Activated naive CD8-positive, alpha-beta T cell treated with anti-CD3 and anti-CD28 coated beads, Interleukin-2, amount 50 U/mL, for 24 hours (primary cell): ENCODE measurements at regions not wholly inside any gene's neighbourhood (a gene's known extent, or its start where the extent isn't known, plus 50 kb on each side); places are given as distances from the start of the nearest gene placed in this dataset.
"Not testable (repeated sequence)": the region's sequence is repeated elsewhere in the genome, so short reads cannot be mapped to it uniquely, and the experiment has no call there.

ENCODE experiments used
- ATAC-seq: fragments of 150-1000 bp; cut with Tn5 transposase; one replicate; pipeline ENCODE4 v1.10.0; 2021
- DNase-seq: peaks from one replicate; pipeline ENCODE4 v3.0.0; 2021
- H3K27ac Mint-ChIP-seq: one replicate; pipeline ENCODE4 v1.8.0; 2021; ENCODE audit warnings: mild to moderate bottlenecking, mixed read lengths
- H3K27me3 Mint-ChIP-seq: one replicate; pipeline ENCODE4 v1.8.0; 2021; ENCODE audit warnings: mixed read lengths
- H3K36me3 Mint-ChIP-seq: one replicate; pipeline ENCODE4 v1.8.0; 2021; ENCODE audit warnings: low read depth, mixed read lengths
- H3K4me1 Mint-ChIP-seq: one replicate; pipeline ENCODE4 v1.8.0; 2021; ENCODE audit warnings: mixed read lengths
- H3K4me3 Mint-ChIP-seq: one replicate; pipeline ENCODE4 v1.8.0; 2021; ENCODE audit warnings: mild to moderate bottlenecking, moderate library complexity, mixed read lengths
- H3K9me3 Mint-ChIP-seq: one replicate; pipeline ENCODE4 v1.8.0; 2021; ENCODE audit warnings: mixed read lengths

DNA sequence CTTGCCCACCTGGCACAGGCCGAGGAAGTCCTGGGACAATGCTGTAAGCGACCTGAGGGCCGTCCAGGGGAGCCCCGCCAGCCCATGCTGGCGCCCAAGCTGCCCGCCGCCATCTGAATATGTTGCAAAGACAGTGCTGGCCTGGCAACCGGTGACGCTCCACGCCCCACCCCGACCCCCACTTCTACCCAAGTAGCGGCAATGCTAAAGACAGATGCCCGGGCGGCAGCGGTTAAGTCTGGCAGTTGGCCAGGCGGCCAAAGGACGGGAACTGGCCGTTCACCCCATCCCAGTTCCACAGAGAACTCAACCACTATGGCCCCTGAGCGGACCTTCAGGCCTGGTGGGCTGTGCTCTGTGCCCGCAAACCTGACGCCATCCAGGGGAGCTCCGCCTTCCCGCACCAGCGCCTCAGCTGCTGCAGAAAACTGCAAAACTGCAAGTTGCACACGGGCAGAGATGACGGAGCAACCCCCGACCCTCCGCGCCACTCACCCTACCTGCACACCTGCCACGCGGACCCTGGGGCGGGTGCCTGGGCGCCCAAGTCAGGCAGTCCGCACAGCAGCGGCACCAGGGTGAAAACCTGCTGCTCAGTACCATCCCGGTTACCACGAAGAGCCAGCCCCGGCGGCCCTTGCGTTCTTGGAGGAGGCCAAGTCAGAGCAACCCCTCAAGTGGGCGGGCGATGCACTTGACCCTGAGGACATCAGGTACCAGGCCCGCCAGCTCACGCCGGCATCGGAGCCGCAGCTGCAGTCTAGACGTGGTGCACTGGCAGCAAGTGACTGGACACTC is 667.6 kb downstream of the SPATA31A6 start:
- not testable (repeated sequence) for H3K27me3 Mint-ChIP-seq, DNase-seq, H3K4me3 Mint-ChIP-seq, H3K9me3 Mint-ChIP-seq, H3K4me1 Mint-ChIP-seq, H3K36me3 Mint-ChIP-seq, H3K27ac Mint-ChIP-seq, ATAC-seq

DNA sequence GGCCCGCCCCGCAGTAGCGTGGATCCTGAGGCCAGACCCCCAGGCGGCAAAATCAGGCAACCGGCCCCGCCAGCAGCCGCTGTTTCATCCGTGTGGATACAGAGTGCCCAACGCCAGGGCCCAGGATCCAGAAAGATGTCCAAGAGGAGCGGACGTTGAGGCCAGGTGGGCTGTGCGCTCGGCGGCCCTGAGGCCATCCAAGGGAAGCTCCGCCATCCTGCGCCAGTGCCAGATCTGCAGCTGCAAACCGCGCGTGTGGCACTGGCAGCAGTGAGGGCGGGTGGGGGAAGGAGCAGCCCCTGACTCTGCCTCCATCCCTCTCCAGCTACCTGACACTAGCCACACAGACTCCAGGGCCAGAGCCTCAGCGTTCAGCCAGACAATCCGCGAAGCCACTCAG is 668.2 kb downstream of the SPATA31A6 start:
- H3K36me3 Mint-ChIP-seq, DNase-seq, H3K4me3 Mint-ChIP-seq, H3K4me1 Mint-ChIP-seq, H3K9me3 Mint-ChIP-seq, ATAC-seq, H3K27ac Mint-ChIP-seq, H3K27me3 Mint-ChIP-seq: not testable (repeated sequence)

DNA sequence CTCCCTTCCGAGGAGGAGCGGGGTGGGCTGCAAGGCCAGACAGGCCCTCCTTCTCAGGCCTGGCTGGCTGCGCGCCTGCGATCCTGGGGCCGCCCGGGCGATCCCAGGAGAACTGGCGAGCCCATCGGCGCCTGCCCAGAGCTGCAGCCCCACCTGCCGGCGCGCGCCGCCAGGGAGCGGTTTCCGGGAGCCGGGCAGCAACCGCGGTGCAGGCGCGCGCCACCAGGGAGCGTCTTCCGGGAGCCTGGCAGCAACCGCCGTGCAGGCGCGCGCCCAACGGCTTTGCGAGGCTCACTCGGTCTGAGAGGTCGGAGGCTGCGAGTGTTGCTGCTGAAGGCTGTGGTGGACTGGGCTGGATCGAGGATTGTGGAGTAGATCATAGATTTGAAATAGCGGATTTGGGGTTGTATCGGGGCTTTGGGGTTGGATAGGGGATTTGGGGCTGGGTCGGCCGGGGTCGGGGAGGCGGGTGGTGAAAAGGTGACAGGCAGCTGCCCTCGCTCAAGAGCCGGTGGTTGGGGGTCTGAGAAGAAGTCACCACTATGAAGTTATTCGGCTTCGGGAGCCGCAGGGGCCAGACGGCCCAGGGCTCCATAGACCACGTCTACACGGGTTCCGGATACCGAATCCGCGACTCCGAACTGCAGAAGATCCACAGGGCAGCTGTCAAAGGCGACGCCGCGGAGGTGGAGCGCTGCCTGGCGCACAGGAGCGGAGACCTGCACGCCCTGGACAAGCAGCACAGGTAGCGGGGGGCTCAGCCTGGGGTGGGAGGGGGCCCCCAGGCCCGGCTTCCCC is 668.9 kb downstream of the SPATA31A6 start:
- H3K9me3 Mint-ChIP-seq, H3K27me3 Mint-ChIP-seq, H3K4me1 Mint-ChIP-seq, ATAC-seq, H3K27ac Mint-ChIP-seq, H3K36me3 Mint-ChIP-seq: not testable (repeated sequence)
- peak overlapping the region; percentile 8 for H3K4me3 Mint-ChIP-seq
- peak; percentile 4 for DNase-seq

DNA sequence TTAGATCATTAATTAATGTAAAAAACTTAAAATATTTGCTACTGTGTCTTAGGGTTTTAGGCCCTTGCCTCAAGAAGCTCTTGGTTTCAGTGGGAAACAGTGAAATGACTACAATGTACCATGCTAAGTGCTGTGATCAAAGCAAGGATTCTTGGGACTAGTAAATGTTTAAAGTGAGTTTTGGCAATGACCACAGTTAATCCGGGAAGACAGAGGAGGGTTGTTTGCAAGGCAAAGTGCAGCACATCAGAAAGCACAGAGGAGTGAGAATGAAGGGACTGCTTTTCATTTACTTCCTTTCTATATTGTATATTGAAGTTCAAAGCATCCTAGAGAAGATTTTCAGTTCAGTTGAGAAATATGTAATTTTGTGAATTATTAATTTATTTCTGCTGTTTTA is 676.7 kb downstream of the SPATA31A6 start:
- not testable (repeated sequence) for H3K4me1 Mint-ChIP-seq, ATAC-seq, H3K9me3 Mint-ChIP-seq, H3K27me3 Mint-ChIP-seq, H3K4me3 Mint-ChIP-seq, DNase-seq, H3K36me3 Mint-ChIP-seq, H3K27ac Mint-ChIP-seq

DNA sequence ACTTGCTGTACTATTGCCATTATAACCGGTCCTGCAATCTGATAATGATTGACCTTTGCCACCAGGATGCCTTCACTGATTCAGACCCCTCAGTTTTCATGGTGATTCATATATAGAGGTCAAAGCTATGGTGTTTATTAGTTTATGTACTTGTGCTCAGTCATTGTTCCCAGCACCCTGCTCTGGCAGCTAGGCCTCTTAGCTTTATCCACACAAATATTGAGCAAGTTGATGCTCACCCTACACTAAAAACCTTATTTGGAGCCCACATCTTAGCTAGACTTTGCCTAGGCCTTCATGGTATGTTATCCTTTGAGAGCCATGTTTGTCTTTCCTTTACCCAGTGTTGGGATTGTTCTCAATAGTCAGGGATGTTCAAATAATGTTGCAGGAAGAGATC is 679.0 kb downstream of the SPATA31A6 start:
- ATAC-seq, H3K27me3 Mint-ChIP-seq, H3K4me1 Mint-ChIP-seq, H3K36me3 Mint-ChIP-seq, H3K9me3 Mint-ChIP-seq, H3K27ac Mint-ChIP-seq, DNase-seq, H3K4me3 Mint-ChIP-seq: not testable (repeated sequence)
